ENCODE measurements at regions not wholly inside any gene's neighbourhood (a gene's known extent, or its start where the extent isn't known, plus 50 kb on each side); places are given as distances from the start of the nearest gene placed in this dataset.

DNA sequence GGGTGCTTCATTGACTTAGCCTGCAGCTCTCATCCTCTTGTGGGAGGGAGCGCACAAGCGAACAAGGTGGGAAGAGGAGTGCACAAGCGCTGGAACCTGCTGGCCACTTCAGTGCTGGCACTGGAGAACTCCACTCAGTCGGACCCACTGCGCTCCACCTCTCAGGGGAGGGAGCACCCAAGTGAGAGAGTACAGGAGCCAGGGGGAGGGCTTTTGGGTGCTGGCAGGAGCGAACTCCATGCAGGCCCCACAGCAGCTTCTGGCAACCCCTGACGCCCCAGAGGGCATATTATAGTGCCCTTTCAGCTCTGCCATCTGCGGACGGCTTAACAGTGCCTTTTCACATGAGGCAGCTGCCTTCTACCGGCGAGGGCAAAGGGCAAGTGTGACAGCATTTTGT, 774.2 kb upstream of the COX7C start:
- TF ChIP-seq, protein P1, sequence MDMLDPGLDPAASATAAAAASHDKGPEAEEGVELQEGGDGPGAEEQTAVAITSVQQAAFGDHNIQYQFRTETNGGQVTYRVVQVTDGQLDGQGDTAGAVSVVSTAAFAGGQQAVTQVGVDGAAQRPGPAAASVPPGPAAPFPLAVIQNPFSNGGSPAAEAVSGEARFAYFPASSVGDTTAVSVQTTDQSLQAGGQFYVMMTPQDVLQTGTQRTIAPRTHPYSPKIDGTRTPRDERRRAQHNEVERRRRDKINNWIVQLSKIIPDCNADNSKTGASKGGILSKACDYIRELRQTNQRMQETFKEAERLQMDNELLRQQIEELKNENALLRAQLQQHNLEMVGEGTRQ (CRISPR knock-in tag; IDR thresholded peaks at IDR 0.05) = no peak
- no peak for TF ChIP-seq IRF2 (CRISPR knock-in tag; IDR thresholded peaks at IDR 0.05; ENCODE audit: borderline replicate concordance, low read depth)
- TF ChIP-seq, protein P2, sequence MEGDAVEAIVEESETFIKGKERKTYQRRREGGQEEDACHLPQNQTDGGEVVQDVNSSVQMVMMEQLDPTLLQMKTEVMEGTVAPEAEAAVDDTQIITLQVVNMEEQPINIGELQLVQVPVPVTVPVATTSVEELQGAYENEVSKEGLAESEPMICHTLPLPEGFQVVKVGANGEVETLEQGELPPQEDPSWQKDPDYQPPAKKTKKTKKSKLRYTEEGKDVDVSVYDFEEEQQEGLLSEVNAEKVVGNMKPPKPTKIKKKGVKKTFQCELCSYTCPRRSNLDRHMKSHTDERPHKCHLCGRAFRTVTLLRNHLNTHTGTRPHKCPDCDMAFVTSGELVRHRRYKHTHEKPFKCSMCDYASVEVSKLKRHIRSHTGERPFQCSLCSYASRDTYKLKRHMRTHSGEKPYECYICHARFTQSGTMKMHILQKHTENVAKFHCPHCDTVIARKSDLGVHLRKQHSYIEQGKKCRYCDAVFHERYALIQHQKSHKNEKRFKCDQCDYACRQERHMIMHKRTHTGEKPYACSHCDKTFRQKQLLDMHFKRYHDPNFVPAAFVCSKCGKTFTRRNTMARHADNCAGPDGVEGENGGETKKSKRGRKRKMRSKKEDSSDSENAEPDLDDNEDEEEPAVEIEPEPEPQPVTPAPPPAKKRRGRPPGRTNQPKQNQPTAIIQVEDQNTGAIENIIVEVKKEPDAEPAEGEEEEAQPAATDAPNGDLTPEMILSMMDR (IDR thresholded peaks at IDR 0.05) = no peak
- no peak for TF ChIP-seq RELA (CRISPR knock-in tag; IDR thresholded peaks at IDR 0.05; ENCODE audit: borderline replicate concordance)
